DND-41 (cell line): ENCODE measurements at regions not wholly inside any gene's neighbourhood (a gene's known extent, or its start where the extent isn't known, plus 50 kb on each side); places are given as distances from the start of the nearest gene placed in this dataset.

Experiments used
- ATAC-seq: fragments of 200-7000 bp; cut with Tn5 transposase; 3 replicates; pipeline ENCODE4 v1.9.1; 2021; ENCODE audit warnings: low read depth; ENCODE audit not compliant: insufficient read depth
- DNase-seq: peaks from one replicate; pipeline ENCODE4 v3.0.0-alpha.2; 2020
- H2AFZ ChIP-seq: 2 replicates; pipeline ENCODE4 v1.6.0; 2012; ENCODE audit warnings: low read depth, low read length
- H3K27ac ChIP-seq: 2 replicates; pipeline ENCODE4 v1.5.1; 2012; ENCODE audit warnings: low read length, inconsistent platforms
- H3K27me3 ChIP-seq: fragments of 200-600 bp; sonication (generic); 2 replicates; pipeline ENCODE4 v1.6.0; 2012; ENCODE audit warnings: low read length, mild to moderate bottlenecking, inconsistent platforms; ENCODE audit not compliant: insufficient read depth, poor library complexity
- H3K36me3 ChIP-seq: 2 replicates; pipeline ENCODE4 v1.5.1; 2012; ENCODE audit warnings: low read length, inconsistent platforms; ENCODE audit not compliant: insufficient read depth
- H3K4me1 ChIP-seq: 2 replicates; pipeline ENCODE4 v1.5.1; 2012; ENCODE audit warnings: mild to moderate bottlenecking, low read length; ENCODE audit not compliant: insufficient read depth
- H3K4me2 ChIP-seq: 2 replicates; pipeline ENCODE4 v1.6.0; 2012; ENCODE audit warnings: mild to moderate bottlenecking, moderate library complexity, low read length, inconsistent platforms; ENCODE audit not compliant: insufficient read depth
- H3K4me3 ChIP-seq, 2 experiments: fragments of 200-600 bp in 1 of 2; shearing (Covaris generic) in 1 of 2; 2 replicates each; pipeline ENCODE4 v1.5.1; 2012 to 2016; ENCODE audit warnings: inconsistent platforms in 2 of 2, low read length in 2 of 2, mild to moderate bottlenecking in 2 of 2, low read depth in 1 of 2, moderate library complexity in 1 of 2
- H3K79me2 ChIP-seq: 2 replicates; pipeline ENCODE4 v1.6.0; 2012; ENCODE audit warnings: low read length, inconsistent platforms; ENCODE audit not compliant: insufficient read depth
- H3K9ac ChIP-seq: 2 replicates; pipeline ENCODE4 v1.6.0; 2012; ENCODE audit warnings: low read depth, mild to moderate bottlenecking, inconsistent platforms, low read length, moderate library complexity
- H3K9me3 ChIP-seq: 2 replicates; pipeline ENCODE4 v1.5.1; 2012; ENCODE audit warnings: low read length, moderate library complexity, mild to moderate bottlenecking, inconsistent platforms; ENCODE audit not compliant: insufficient read depth, severe bottlenecking
- H4K20me1 ChIP-seq: 2 replicates; pipeline ENCODE4 v1.6.0; 2012; ENCODE audit warnings: low read length; ENCODE audit not compliant: insufficient read depth
- CTCF ChIP-seq: IDR thresholded peaks from 2 replicates; pipeline ENCODE4 v1.5.1; 2012; ENCODE audit warnings: borderline replicate concordance, low read length, moderate library complexity, mild to moderate bottlenecking; ENCODE audit not compliant: poor library complexity, severe bottlenecking; ENCODE audit errors: extremely low read depth
- EZH2 ChIP-seq: IDR thresholded peaks from 3 replicates; pipeline ENCODE4 v1.6.1; 2012; ENCODE audit warnings: borderline replicate concordance, low read depth, mild to moderate bottlenecking, moderate library complexity, low read length, inconsistent platforms; ENCODE audit not compliant: severe bottlenecking

GRCh38 chr2:126368758-126369157, 287.2 kb upstream of the GYPC start:
- DNase-seq = no peak
- Histone ChIP-seq H3K27ac (no peak overlapping the region), H3K9ac (no peak overlapping the region), H2AFZ (no peak overlapping the region), H3K4me1 (no peaks in the 10 kb centered on the region), H4K20me1 (no peaks in the 10 kb centered on the region), H3K4me2 (no peak overlapping the region), H3K36me3 (no peaks in the 10 kb centered on the region), H3K27me3 (no peaks in the 10 kb centered on the region), H3K4me3 (no peak overlapping the region), H3K9me3 (no peaks in the 10 kb centered on the region), H3K79me2 (no peaks in the 10 kb centered on the region)
- ATAC-seq = no peak
- TF ChIP-seq EZH2 (no peak), CTCF (no peak)

DNA sequence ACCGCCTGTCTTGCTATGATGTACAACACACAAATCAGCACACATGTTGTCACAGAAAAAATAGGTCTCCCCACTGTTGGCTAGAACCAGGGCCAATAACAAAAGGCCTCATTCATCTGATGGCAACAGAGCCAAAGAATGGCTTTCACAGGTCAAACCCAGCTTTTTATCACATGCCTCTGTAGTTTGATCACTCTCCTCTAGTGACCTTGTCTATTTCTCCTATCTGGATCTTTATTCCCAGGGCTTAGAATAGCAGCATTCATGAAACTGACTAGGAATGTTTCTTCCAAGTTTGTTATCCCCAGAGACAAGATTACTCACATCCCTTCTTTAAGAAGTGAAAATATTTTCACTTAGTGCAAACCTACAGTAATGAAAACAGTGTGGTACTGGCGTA, 285.8 kb upstream of the GYPC start:
- Histone ChIP-seq H2AFZ (no peak overlapping the region), H4K20me1 (no peaks in the 10 kb centered on the region), H3K9me3 (no peaks in the 10 kb centered on the region), H3K4me1 (no peaks in the 10 kb centered on the region), H3K4me3 (no peak overlapping the region), H3K79me2 (no peaks in the 10 kb centered on the region), H3K4me2 (no peak overlapping the region), H3K27ac (no peak overlapping the region), H3K9ac (no peak overlapping the region), H3K27me3 (no peaks in the 10 kb centered on the region), H3K36me3 (no peaks in the 10 kb centered on the region)
- no peak for TF ChIP-seq EZH2
- no peak for TF ChIP-seq CTCF
- ATAC-seq (no peak), DNase-seq (no peak)

GRCh38 chr2:126372406-126372805, 283.6 kb upstream of the GYPC start:
- Histone ChIP-seq H3K9ac (no peak overlapping the region), H3K27ac (no peak overlapping the region), H4K20me1 (no peaks in the 10 kb centered on the region), H3K9me3 (no peaks in the 10 kb centered on the region), H3K79me2 (no peaks in the 10 kb centered on the region), H3K4me2 (no peak overlapping the region), H3K4me3 (no peak overlapping the region), H3K36me3 (no peaks in the 10 kb centered on the region), H3K27me3 (no peaks in the 10 kb centered on the region), H3K4me1 (no peaks in the 10 kb centered on the region), H2AFZ (no peak overlapping the region)
- no peak for DNase-seq
- TF ChIP-seq CTCF = no peak
- TF ChIP-seq EZH2 = no peak
- no peak for ATAC-seq

DNA sequence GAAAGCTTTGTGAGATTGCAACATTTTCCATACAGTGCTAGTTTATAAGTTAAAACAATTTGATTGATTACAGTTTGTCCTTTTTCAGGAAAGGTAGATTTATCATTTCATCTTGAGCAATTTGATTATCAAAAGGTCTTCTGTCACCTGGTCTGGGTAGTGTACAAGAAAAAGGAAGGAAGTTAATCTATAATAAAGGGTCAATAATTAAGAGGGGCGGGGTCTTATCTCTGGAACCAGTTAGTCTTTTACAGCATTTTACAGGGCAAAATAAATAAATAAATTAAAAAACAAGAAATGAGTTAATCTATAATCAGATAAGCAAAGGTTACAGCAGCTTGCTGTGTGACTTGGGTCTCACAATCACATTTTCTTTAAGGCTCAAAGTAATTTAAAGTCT, 277.8 kb upstream of the GYPC start:
- TF ChIP-seq CTCF (no peak), EZH2 (no peak)
- Histone ChIP-seq H3K27ac (no peak overlapping the region), H3K79me2 (no peaks in the 10 kb centered on the region), H4K20me1 (no peaks in the 10 kb centered on the region), H3K9ac (no peak overlapping the region), H3K4me2 (no peak overlapping the region), H2AFZ (no peak overlapping the region), H3K27me3 (no peaks in the 10 kb centered on the region), H3K4me1 (no peaks in the 10 kb centered on the region), H3K4me3 (no peak overlapping the region), H3K36me3 (no peaks in the 10 kb centered on the region), H3K9me3 (no peaks in the 10 kb centered on the region)
- ATAC-seq = no peak
- no peak for DNase-seq
